ENCODE measurements at regions not wholly inside any gene's neighbourhood (a gene's known extent, or its start where the extent isn't known, plus 50 kb on each side); places are given as distances from the start of the nearest gene placed in this dataset.
"Not testable (repeated sequence)": the region's sequence is repeated elsewhere in the genome, so short reads cannot be mapped to it uniquely, and the experiment has no call there.

DNA sequence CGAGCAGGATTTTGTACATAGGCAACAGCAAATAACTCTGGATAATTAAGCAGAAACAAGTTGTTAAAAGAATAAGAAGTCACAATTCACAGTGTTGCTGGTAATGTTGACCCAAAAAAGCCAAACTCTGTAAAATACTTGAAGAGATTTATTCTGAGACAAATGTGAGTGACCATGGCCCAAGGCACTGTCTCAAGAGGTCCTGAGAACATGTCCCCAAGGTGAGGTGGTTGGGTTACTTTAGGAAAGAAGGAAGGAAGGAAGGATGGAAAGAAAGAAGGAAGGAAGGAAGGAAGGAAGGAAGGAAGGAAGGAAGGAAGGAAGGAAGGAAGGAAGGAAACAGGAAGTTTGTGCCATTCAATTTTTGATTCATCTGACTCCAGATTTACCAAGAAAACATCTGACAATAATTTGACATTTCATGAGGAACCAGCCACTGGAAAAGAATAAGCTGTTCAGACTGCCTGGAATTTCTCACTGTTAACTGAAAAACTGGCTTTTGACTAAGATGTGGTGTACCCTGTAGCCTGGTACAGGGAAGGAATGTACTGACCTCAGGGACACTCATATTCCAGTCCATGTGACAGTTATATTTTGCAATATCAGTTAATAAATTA, 295.9 kb upstream of the TNC start:
- Histone ChIP-seq H3K27me3 (no peaks in the 10 kb centered on the region), H3K4me1 (no peaks in the 10 kb centered on the region), H3K27ac (no peak overlapping the region), H3K4me3 (no peak overlapping the region), H3K36me3 (no peaks in the 10 kb centered on the region), H3K9me3 (replicated peaks) (0 out of 2 replicates have a peak, but pooled peaks cover 5% of the 10 kb centered on the region)
- no peak for DNase-seq

DNA sequence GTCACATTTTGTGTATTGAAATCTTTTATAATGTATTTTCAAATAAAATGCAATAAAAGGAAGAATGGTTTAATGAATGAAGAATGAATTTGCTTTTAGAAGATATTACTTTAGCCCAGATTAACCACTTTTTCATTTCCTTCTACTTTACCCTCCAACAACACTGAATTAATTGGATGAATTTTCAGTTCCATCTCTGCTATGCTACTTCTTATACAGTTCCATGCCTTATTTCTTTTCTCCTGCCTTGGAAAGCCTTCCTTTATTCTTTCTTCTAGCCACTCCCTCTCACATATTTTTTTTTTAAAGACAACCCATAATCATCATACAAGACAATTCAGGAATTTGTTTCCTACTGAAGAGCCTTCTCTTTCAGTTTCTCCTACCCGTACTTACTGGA, 296.6 kb upstream of the TNC start:
- no peak for DNase-seq
- Histone ChIP-seq H3K4me3 (no peak overlapping the region), H3K4me1 (no peaks in the 10 kb centered on the region), H3K27ac (no peak overlapping the region), H3K9me3 (replicated peaks) (peaks cover 10% of the 10 kb centered on the region; the same call in 1 of the 2 replicates), H3K36me3 (no peaks in the 10 kb centered on the region), H3K27me3 (no peaks in the 10 kb centered on the region)

DNA sequence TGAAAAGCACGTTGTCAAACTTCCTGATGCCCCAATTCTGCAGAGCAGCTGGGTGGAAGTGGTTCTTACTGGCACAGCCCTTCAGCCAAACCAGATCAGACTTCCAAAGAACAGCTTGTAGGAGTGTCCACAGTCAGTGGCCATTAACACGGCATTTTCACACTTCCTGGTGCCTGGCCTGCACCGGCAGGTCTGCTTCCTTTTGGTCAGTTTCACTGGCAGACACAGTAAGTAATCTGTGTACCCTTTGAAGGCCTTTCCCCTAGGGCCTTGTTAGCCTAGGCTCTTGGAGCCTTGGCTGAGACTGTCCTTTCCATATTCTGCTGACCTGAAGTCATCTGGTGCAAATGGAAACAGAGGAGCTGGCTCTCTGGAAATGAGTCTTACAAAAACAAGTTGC, 297.5 kb upstream of the TNC start:
- Histone ChIP-seq H3K4me3 (no peak overlapping the region), H3K9me3 (replicated peaks) (peaks cover 14% of the 10 kb centered on the region), H3K4me1 (no peaks in the 10 kb centered on the region), H3K36me3 (no peaks in the 10 kb centered on the region), H3K27ac (no peak overlapping the region), H3K27me3 (no peaks in the 10 kb centered on the region)
- DNase-seq: no peak

DNA sequence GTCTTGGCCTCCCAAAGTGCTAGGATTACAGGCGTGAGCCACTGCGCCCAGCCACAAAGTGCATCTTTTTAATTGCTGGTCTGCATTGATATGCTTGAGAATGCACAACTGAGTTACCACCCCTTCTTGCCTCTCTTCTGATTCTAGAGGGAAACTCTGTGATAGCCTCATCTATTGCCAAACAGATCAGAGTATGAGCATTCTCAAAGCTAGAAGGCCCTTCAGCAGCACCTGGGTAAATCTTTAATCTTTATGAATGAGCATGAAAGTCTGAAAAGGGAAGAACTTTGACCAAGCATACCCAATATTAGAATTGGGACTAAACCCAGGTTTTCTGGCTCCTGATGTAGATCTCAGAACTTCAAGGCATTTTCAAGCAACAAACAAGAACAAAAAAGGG, 298.3 kb upstream of the TNC start:
- Histone ChIP-seq H3K36me3 (no peaks in the 10 kb centered on the region), H3K4me3 (no peak overlapping the region), H3K27ac (no peak overlapping the region), H3K27me3 (no peaks in the 10 kb centered on the region), H3K4me1 (no peaks in the 10 kb centered on the region), H3K9me3 (replicated peaks) (peaks cover 23% of the 10 kb centered on the region)
- DNase-seq: no peak

DNA sequence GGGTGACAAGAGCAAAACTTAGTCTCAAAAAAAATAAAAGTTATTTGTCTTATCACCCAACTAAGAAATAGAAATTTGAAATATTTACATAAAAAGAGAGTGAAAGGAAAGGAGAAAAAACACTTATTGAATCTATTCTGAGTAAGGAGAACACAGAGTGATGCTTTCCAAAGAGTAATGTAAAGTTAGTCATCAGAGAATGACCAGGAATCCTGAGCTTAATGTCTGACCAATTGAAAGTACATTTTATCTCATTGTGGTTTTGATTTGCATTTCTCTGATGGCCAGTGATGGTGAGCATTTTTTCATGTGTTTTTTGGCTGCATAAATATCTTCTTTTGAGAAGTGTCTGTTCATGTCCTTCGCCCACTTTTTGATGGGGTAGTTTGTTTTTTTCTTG, 300.2 kb upstream of the TNC start:
- not testable (repeated sequence) for H3K27me3 ChIP-seq, H3K4me1 ChIP-seq, DNase-seq, H3K4me3 ChIP-seq, H3K36me3 ChIP-seq, H3K27ac ChIP-seq
- peaks cover 31% of the 10 kb centered on the region for H3K9me3 ChIP-seq (replicated peaks)

DNA sequence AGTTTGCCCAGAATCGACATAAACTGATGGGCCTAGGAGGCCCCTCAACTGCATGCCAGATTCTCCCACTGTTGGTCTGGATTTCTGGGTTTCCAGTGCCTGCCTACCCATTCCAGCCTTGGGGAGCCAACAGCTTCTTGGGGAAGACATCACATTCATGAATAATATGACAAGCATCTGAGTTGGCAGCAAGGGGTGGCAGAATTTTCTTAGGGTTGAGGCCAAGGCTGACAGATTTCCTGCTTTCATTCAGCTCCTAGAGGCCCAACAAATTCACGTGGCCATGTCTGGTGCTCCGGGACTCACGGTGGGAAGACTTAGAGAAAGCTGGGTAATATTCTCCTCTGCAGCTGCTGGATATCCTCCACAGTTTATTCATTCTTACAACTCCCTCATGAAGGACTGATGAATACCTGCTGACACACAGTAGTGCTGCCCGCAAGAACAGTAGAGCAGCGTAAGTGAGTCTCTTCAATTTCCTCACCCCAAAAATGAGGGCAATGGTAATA, 305.0 kb upstream of the TNC start:
- no peak overlapping the region for H3K27ac ChIP-seq
- no peak for DNase-seq
- no peaks in the 10 kb centered on the region for H3K27me3 ChIP-seq
- H3K36me3 ChIP-seq: no peaks in the 10 kb centered on the region
- H3K4me1 ChIP-seq: no peaks in the 10 kb centered on the region; the same call in 1 of the 2 replicates
- H3K4me3 ChIP-seq: no peak overlapping the region
- H3K9me3 ChIP-seq (replicated peaks): peaks cover 51% of the 10 kb centered on the region

DNA sequence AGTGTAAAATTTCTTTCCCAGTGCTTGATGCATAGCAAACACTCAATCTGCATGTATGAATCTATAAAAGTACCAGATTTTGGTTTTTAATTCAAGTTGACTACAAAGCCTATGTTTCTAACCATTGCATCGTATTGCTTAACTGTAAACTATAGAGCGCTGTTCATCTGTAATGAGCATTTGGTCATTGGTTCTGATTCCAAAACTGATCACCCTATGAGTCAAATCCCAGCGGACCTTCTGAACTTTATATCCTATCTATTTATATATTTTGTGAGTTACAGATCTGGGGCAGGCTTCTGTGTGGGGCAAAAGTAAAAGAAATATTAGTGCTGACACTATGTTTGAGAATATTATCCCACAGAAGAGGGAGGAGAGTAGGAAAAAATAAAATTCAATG, 305.7 kb upstream of the TNC start:
- Histone ChIP-seq H3K36me3 (no peaks in the 10 kb centered on the region), H3K4me1 (no peaks in the 10 kb centered on the region; the same call in 1 of the 2 replicates), H3K27ac (no peak overlapping the region), H3K4me3 (no peak overlapping the region), H3K9me3 (replicated peaks) (peaks cover 46% of the 10 kb centered on the region), H3K27me3 (no peaks in the 10 kb centered on the region)
- DNase-seq: no peak

DNA sequence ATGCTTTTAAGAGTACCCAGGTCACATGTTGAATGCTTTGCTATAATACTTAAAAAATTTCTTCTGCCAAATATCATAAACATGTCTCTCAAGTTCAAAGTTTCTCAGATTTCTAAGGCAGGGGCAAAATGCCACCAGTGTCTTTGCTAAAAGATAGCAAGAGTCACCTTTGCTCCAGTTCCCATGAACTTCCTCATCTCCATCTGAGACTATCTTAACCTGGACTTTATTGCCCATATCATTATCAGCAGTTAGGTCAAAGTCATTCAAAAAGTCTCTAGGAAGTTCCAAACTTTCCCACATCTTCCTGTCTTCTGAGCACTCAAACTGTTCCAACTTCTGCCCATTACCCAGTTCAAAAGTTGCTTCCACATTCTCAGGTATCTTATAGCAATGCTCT, 307.6 kb upstream of the TNC start:
- no peak for DNase-seq
- no peak overlapping the region for H3K4me3 ChIP-seq

DNA sequence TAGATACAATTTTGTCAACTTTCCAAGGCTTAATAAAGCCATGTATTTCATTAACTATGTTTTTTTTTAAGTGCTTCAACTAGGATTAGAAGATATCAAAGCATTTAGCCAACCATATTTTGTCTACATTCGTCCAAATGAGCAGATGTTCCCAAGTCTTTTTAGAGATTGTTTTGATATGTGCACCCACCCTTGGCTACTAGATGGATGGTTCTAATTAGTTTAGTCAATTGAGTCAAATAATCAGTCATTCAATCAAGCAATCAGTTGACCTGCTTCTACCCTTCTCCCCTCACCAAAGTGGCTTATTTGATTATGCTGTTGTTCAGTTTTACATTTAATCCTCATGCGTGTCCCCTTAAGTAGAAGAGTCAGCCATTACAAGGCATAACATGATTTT, 319.5 kb upstream of the TNC start:
- no peak overlapping the region for H3K4me3 ChIP-seq
- no peaks in the 10 kb centered on the region for H3K27me3 ChIP-seq
- 0 out of 2 replicates have a peak, but pooled peaks cover 3% of the 10 kb centered on the region for H3K9me3 ChIP-seq (replicated peaks)
- no peaks in the 10 kb centered on the region for H3K36me3 ChIP-seq
- no peak for DNase-seq
- H3K27ac ChIP-seq: no peak overlapping the region
- H3K4me1 ChIP-seq: peaks cover 9% of the 10 kb centered on the region

More for the DNA sequence above, 307.6 kb upstream of the TNC start:
- H3K36me3 ChIP-seq: no peaks in the 10 kb centered on the region
- H3K9me3 ChIP-seq (replicated peaks): peaks cover 42% of the 10 kb centered on the region
- no peaks in the 10 kb centered on the region for H3K27me3 ChIP-seq
- H3K27ac ChIP-seq: no peak overlapping the region
- H3K4me1 ChIP-seq: no peaks in the 10 kb centered on the region; the same call in 1 of the 2 replicates

DNA sequence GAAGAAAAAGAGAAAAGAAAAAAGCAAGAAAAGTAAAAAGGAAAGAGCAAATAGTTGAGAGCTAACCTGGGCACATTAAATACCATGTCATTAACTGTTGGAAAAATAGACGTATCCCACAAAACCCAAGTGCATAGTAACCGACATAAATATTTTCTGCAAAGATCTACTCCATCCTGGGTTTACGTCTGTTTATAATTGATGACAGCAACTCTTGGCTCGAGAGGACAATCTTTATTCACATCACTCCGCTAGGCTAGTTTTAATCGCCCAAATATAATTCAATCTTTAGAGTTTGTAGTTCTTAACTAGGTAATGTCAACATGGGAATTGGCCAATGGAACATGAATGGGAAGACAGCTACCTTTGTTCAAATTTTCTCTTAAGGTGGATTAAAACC, 321.7 kb upstream of the TNC start:
- DNase-seq: no peak
- no peak overlapping the region for H3K4me3 ChIP-seq
- no peaks in the 10 kb centered on the region for H3K36me3 ChIP-seq
- 0 out of 2 replicates have a peak, but pooled peaks cover 3% of the 10 kb centered on the region for H3K9me3 ChIP-seq (replicated peaks)
- H3K27me3 ChIP-seq: no peaks in the 10 kb centered on the region
- H3K4me1 ChIP-seq: no peaks in the 10 kb centered on the region
- H3K27ac ChIP-seq: no peak overlapping the region

DNA sequence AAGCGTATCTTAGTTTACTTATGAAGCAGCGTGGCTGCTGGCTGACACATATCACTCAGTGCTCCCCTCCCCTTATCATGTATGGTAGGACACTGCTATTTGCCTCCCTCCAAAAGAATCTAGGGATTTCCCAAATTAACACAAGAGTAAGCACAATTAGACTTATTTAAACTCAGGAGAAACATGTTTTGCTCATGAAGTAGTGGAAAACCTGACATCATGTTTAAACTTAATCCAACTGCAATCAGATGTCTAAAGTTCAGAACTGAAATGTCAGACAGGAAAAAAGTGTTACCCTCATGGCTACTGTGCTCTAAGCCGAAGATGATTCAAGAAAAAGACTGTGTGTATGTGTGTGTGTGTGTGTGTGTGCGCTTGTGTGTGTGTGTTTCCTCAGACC, 324.1 kb upstream of the TNC start:
- Histone ChIP-seq H3K27ac (no peak overlapping the region), H3K27me3 (no peaks in the 10 kb centered on the region), H3K9me3 (replicated peaks) (0 out of 2 replicates have a peak, but pooled peaks cover 3% of the 10 kb centered on the region), H3K36me3 (no peaks in the 10 kb centered on the region), H3K4me3 (no peak overlapping the region), H3K4me1 (no peaks in the 10 kb centered on the region)
- no peak for DNase-seq

DNA sequence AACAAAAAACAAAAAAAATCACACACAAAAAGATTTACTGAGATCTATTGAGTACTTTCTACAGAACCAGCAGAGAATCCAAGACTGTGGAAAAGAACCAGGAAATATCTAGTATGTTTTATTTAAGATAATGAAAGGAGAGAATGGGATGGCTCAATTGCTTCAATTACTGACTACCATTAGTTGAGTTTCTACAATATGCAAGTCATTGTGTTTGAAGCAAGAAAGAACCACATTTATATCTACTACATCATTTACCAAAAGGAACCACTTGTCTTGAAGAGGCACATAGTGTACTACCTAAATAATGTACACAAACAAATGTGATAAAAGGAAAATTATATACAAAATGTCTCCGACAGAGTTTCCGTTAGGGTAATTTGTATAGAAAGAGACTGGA, 325.9 kb upstream of the TNC start:
- Histone ChIP-seq H3K27me3 (no peaks in the 10 kb centered on the region), H3K36me3 (no peaks in the 10 kb centered on the region), H3K4me3 (no peak overlapping the region), H3K9me3 (replicated peaks) (0 out of 2 replicates have a peak, but pooled peaks cover 3% of the 10 kb centered on the region), H3K27ac (no peak overlapping the region), H3K4me1 (no peaks in the 10 kb centered on the region)
- DNase-seq: no peak

DNA sequence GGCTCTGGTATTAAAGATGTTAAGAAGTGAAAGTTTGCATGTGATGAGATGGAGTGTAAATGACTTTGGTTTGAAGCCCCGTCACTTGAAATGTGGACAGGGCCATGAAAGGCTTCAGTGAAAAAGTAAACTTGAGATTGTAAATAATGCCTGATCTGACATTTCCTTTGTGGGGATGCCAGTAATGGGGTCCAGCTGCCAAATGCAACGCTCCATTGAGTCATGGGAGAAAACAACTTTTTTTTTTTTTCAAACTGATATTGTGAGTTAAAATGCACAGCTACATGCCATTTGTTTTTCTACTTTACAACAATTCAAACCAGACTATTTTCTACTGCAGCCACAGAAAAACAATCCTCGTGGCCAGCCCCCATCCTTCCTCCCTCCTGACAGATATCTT, 327.0 kb upstream of the TNC start:
- Histone ChIP-seq H3K36me3 (no peaks in the 10 kb centered on the region), H3K4me3 (no peak overlapping the region), H3K9me3 (replicated peaks) (0 out of 2 replicates have a peak, but pooled peaks cover 3% of the 10 kb centered on the region), H3K27me3 (no peaks in the 10 kb centered on the region), H3K27ac (no peak overlapping the region), H3K4me1 (no peaks in the 10 kb centered on the region)
- no peak for DNase-seq

DNA sequence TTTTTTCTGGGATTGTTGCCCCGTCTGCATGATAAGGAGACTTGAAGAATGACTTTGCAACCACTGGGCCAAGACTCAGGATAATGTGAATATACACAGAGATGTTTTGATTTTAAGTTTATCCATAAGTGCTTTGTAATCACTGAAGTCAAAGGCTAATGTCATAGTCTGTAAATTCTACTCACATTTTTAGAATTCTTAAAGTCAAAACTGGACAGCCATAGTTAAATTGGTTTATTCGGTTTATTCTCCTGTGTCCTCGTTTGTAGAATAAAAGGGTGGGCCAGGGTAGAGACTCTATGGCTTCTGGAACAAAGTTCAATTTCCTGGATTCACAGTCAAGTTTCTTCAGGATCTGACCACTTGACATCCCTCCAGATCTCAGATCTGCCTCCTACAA, 327.7 kb upstream of the TNC start:
- no peak overlapping the region for H3K27ac ChIP-seq
- no peaks in the 10 kb centered on the region for H3K4me1 ChIP-seq
- H3K27me3 ChIP-seq: no peaks in the 10 kb centered on the region
- 0 out of 2 replicates have a peak, but pooled peaks cover 3% of the 10 kb centered on the region for H3K9me3 ChIP-seq (replicated peaks)
- no peak overlapping the region for H3K4me3 ChIP-seq
- H3K36me3 ChIP-seq: no peaks in the 10 kb centered on the region
- no peak for DNase-seq

DNA sequence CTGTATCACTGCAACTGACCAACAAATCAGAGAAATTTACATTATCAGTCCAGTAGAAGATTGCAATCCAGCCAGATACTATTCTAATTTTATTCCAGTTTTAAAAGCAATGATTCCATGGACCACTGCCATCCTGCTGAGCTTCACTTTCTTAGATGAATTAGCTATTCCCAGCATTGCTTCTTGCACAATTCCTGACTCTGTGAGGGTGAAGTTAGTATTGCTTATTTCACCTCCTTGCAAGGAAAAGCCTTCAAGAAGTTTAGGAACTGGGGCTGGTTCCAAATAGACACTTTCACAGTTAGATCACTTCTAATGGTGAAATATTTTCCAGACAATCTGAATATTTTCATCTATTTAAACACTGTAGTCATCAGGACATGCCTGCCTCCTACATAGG, 338.6 kb upstream of the TNC start:
- no peaks in the 10 kb centered on the region for H3K27me3 ChIP-seq
- no peaks in the 10 kb centered on the region; the same call in 1 of the 2 replicates for H3K9me3 ChIP-seq (replicated peaks)
- H3K36me3 ChIP-seq: no peaks in the 10 kb centered on the region
- H3K27ac ChIP-seq: no peak overlapping the region
- no peaks in the 10 kb centered on the region; the same call in 1 of the 2 replicates for H3K4me1 ChIP-seq
- no peak for DNase-seq
- H3K4me3 ChIP-seq: no peak overlapping the region

DNA sequence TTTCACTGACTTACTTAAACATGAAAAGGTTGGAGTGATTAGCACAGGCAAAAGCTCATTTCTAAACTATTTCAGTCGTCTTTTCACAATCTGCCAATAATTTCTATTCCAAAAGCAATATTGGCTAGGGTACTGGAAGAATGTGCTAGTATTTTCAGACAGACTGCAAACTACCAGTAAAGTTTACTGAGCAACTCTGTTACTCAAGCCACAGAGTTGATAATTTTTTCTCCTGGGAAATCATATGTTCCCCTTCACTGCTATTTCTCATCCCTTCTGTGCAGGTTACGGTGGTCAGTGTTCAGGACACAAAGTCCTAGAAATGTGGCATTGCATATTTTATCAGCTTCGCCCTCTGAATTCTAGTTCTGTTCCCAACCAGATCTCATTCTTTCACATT, 343.3 kb upstream of the TNC start:
- Histone ChIP-seq H3K4me3 (no peak overlapping the region), H3K27ac (no peak overlapping the region), H3K4me1 (no peaks in the 10 kb centered on the region), H3K27me3 (no peaks in the 10 kb centered on the region), H3K9me3 (replicated peaks) (no peaks in the 10 kb centered on the region; the same call in 1 of the 2 replicates), H3K36me3 (no peaks in the 10 kb centered on the region)
- DNase-seq: no peak
